ENCODE measurements at regions not wholly inside any gene's neighbourhood (a gene's known extent, or its start where the extent isn't known, plus 50 kb on each side); places are given as distances from the start of the nearest gene placed in this dataset.

GRCh38 chr7:125119559-125120115, 190.0 kb upstream of the POT1 start:
- TF ChIP-seq CTCF (IDR thresholded peaks at IDR 0.05; ENCODE audit: poor library complexity) (no peak), EZH2phosphoT487 (IDR thresholded peaks at IDR 0.05; ENCODE audit: low read depth, severe bottlenecking, unreplicated experiment) (no peak), EZH2 (IDR thresholded peaks at IDR 0.05; ENCODE audit: borderline replicate concordance) (no peak)
- no peaks in the 10 kb centered on the region for H3K9me2 ChIP-seq (replicated peaks; ENCODE audit: insufficient read depth)
- H2AFZ ChIP-seq = no peak overlapping the region
- no peak overlapping the region for H3K27ac ChIP-seq
- H3K27me3 ChIP-seq = no peaks in the 10 kb centered on the region
- WGBS (ENCODE audit: low lambda C conversion rate, missing lambda C conversion rate) = 59% methylated on average over 4 of the region's 4 CpGs
- no peaks in the 10 kb centered on the region for H3K36me3 ChIP-seq (replicated peaks; ENCODE audit: insufficient read depth, low read depth)
- no peaks in the 10 kb centered on the region for H3K79me2 ChIP-seq
- H3K4me3 ChIP-seq = no peak overlapping the region
- no peaks in the 10 kb centered on the region for H3K4me1 ChIP-seq (ENCODE audit: insufficient read depth)
- no peaks in the 10 kb centered on the region for H4K20me1 ChIP-seq (ENCODE audit: insufficient read depth, poor library complexity, severe bottlenecking)
- H3K4me2 ChIP-seq = no peak overlapping the region
- H3K9me3 ChIP-seq (ENCODE audit: low read depth) = no peaks in the 10 kb centered on the region
- DNase-seq (ENCODE audit: low spot score) = peak; percentile 25

- no peak for DNase-seq (ENCODE audit: low spot score)
- Histone ChIP-seq H3K36me3 (replicated peaks; ENCODE audit: insufficient read depth, low read depth) (no peaks in the 10 kb centered on the region), H3K9me3 (ENCODE audit: low read depth) (no peaks in the 10 kb centered on the region), H4K20me1 (ENCODE audit: insufficient read depth, poor library complexity, severe bottlenecking) (no peaks in the 10 kb centered on the region), H3K9me2 (replicated peaks; ENCODE audit: insufficient read depth) (no peaks in the 10 kb centered on the region), H2AFZ (no peak overlapping the region), H3K27me3 (no peaks in the 10 kb centered on the region), H3K79me2 (no peaks in the 10 kb centered on the region), H3K4me2 (no peak overlapping the region), H3K4me3 (no peak overlapping the region), H3K4me1 (ENCODE audit: insufficient read depth) (no peaks in the 10 kb centered on the region), H3K27ac (no peak overlapping the region)
- WGBS (ENCODE audit: low lambda C conversion rate, missing lambda C conversion rate) = 71% methylated on average over 1 of the region's 1 CpG
- no peak for TF ChIP-seq CTCF (IDR thresholded peaks at IDR 0.05; ENCODE audit: poor library complexity)
- no peak for TF ChIP-seq EZH2 (IDR thresholded peaks at IDR 0.05; ENCODE audit: borderline replicate concordance)
- TF ChIP-seq EZH2phosphoT487 (IDR thresholded peaks at IDR 0.05; ENCODE audit: low read depth, severe bottlenecking, unreplicated experiment) = no peak
Observed at GRCh38 chr7:125118444-125118843, 188.8 kb upstream of the POT1 start.

- H3K27ac ChIP-seq = no peak overlapping the region
- no peaks in the 10 kb centered on the region for H3K36me3 ChIP-seq (replicated peaks; ENCODE audit: insufficient read depth, low read depth)
- DNase-seq (ENCODE audit: low spot score) = no peak
- no peaks in the 10 kb centered on the region for H3K4me1 ChIP-seq (ENCODE audit: insufficient read depth)
- no peaks in the 10 kb centered on the region for H3K9me2 ChIP-seq (replicated peaks; ENCODE audit: insufficient read depth)
- H3K27me3 ChIP-seq = no peaks in the 10 kb centered on the region
- no peak overlapping the region for H3K4me3 ChIP-seq
- no peak overlapping the region for H3K4me2 ChIP-seq
- no peak overlapping the region for H2AFZ ChIP-seq
- H3K79me2 ChIP-seq = no peaks in the 10 kb centered on the region
- TF ChIP-seq CTCF (IDR thresholded peaks at IDR 0.05; ENCODE audit: poor library complexity) (no peak), EZH2 (IDR thresholded peaks at IDR 0.05; ENCODE audit: borderline replicate concordance) (no peak), EZH2phosphoT487 (IDR thresholded peaks at IDR 0.05; ENCODE audit: low read depth, severe bottlenecking, unreplicated experiment) (no peak)
- 85% methylated on average over 2 of the region's 2 CpGs for WGBS (ENCODE audit: low lambda C conversion rate, missing lambda C conversion rate)
- H4K20me1 ChIP-seq (ENCODE audit: insufficient read depth, poor library complexity, severe bottlenecking) = no peaks in the 10 kb centered on the region
- H3K9me3 ChIP-seq (ENCODE audit: low read depth) = no peaks in the 10 kb centered on the region
Observed at GRCh38 chr7:125112850-125113249, 183.2 kb upstream of the POT1 start.

GRCh38 chr7:125099519-125099918, 169.9 kb upstream of the POT1 start:
- no peak overlapping the region for H3K4me3 ChIP-seq
- no peaks in the 10 kb centered on the region for H3K79me2 ChIP-seq
- H3K4me2 ChIP-seq = no peak overlapping the region
- H3K4me1 ChIP-seq (ENCODE audit: insufficient read depth) = no peaks in the 10 kb centered on the region
- H3K36me3 ChIP-seq (replicated peaks; ENCODE audit: insufficient read depth, low read depth) = no peaks in the 10 kb centered on the region
- no peaks in the 10 kb centered on the region for H4K20me1 ChIP-seq (ENCODE audit: insufficient read depth, poor library complexity, severe bottlenecking)
- H2AFZ ChIP-seq = no peak overlapping the region
- no peaks in the 10 kb centered on the region for H3K9me2 ChIP-seq (replicated peaks; ENCODE audit: insufficient read depth)
- no peak overlapping the region for H3K27ac ChIP-seq
- no peaks in the 10 kb centered on the region for H3K9me3 ChIP-seq (ENCODE audit: low read depth)
- WGBS (ENCODE audit: low lambda C conversion rate, missing lambda C conversion rate) = 63% methylated on average over 2 of the region's 2 CpGs
- H3K27me3 ChIP-seq = no peaks in the 10 kb centered on the region
- no peak for DNase-seq (ENCODE audit: low spot score)
- no peak for TF ChIP-seq CTCF (IDR thresholded peaks at IDR 0.05; ENCODE audit: poor library complexity)
- no peak for TF ChIP-seq EZH2phosphoT487 (IDR thresholded peaks at IDR 0.05; ENCODE audit: low read depth, severe bottlenecking, unreplicated experiment)
- TF ChIP-seq EZH2 (IDR thresholded peaks at IDR 0.05; ENCODE audit: borderline replicate concordance) = no peak

Data from hepatocyte (in vitro differentiated cells).